ENCODE measurements at regions not wholly inside any gene's neighbourhood (a gene's known extent, or its start where the extent isn't known, plus 50 kb on each side); places are given as distances from the start of the nearest gene placed in this dataset.

GRCh38 chrX:115364670-115365069 is 75.2 kb downstream of the LUZP4 start:
- TF ChIP-seq POLR2AphosphoS5 (IDR thresholded peaks at IDR 0.05; ENCODE audit: low read depth, low read length) (no peak), TAF1 (IDR thresholded peaks at IDR 0.05; ENCODE audit: low read depth, low read length) (no peak), POLR2A (IDR thresholded peaks at IDR 0.05; ENCODE audit: low read depth, low read length) (no peak)

Measured in GM12891 (cell line).